Osteoblast (primary cell): ENCODE measurements at regions not wholly inside any gene's neighbourhood (a gene's known extent, or its start where the extent isn't known, plus 50 kb on each side); places are given as distances from the start of the nearest gene placed in this dataset.
"Not testable (repeated sequence)": the region's sequence is repeated elsewhere in the genome, so short reads cannot be mapped to it uniquely, and the experiment has no call there.

ENCODE experiments used
- DNase-seq: peaks from one replicate; pipeline ENCODE4 v3.0.0; 2011; ENCODE audit warnings: low spot score, mixed read lengths; ENCODE audit not compliant: insufficient read length; ENCODE audit errors: missing footprints
- H2AFZ ChIP-seq: 2 replicates; pipeline ENCODE4 v1.6.0; 2011; ENCODE audit warnings: mild to moderate bottlenecking, low read length
- H3K27ac ChIP-seq: 2 replicates; pipeline ENCODE4 v1.5.1; 2011; ENCODE audit warnings: mild to moderate bottlenecking, low read depth, low read length, moderate library complexity
- H3K27me3 ChIP-seq: 2 replicates; pipeline ENCODE4 v1.6.0; 2012; ENCODE audit warnings: mild to moderate bottlenecking, control low read depth, inconsistent platforms, low read length, moderate library complexity; ENCODE audit not compliant: insufficient read depth
- H3K36me3 ChIP-seq: 2 replicates; pipeline ENCODE4 v1.5.1; 2011; ENCODE audit warnings: mild to moderate bottlenecking, low read length, control low read depth, moderate library complexity; ENCODE audit not compliant: insufficient read depth
- H3K4me1 ChIP-seq: 2 replicates; pipeline ENCODE4 v1.5.1; 2011; ENCODE audit warnings: mild to moderate bottlenecking, low read length, control low read depth, moderate library complexity; ENCODE audit not compliant: insufficient read depth
- H3K4me2 ChIP-seq: 2 replicates; pipeline ENCODE4 v1.6.0; 2011; ENCODE audit warnings: mild to moderate bottlenecking, low read length; ENCODE audit not compliant: insufficient read depth
- H3K4me3 ChIP-seq: fragments of 200-600 bp; sonication (generic); 3 replicates; pipeline ENCODE4 v1.5.1; 2012; ENCODE audit warnings: mild to moderate bottlenecking, low read length, inconsistent platforms; ENCODE audit not compliant: insufficient read depth
- H3K79me2 ChIP-seq: 2 replicates; pipeline ENCODE4 v1.6.0; 2012; ENCODE audit warnings: mild to moderate bottlenecking, low read length, control low read depth, inconsistent platforms; ENCODE audit not compliant: insufficient read depth
- H3K9me3 ChIP-seq: 2 replicates; pipeline ENCODE4 v1.5.1; 2011; ENCODE audit warnings: low read depth, low read length, control low read depth
- H4K20me1 ChIP-seq: 2 replicates; pipeline ENCODE4 v1.6.0; 2012; ENCODE audit warnings: mild to moderate bottlenecking, low read length, control low read depth; ENCODE audit not compliant: insufficient read depth
- TF ChIP-seq, protein P1 (sequence below): IDR thresholded peaks from 2 replicates; pipeline ENCODE4 v1.5.1; 2011; ENCODE audit warnings: mild to moderate bottlenecking, low read depth, low read length, moderate library complexity; ENCODE audit errors: extremely low read depth

DNA sequence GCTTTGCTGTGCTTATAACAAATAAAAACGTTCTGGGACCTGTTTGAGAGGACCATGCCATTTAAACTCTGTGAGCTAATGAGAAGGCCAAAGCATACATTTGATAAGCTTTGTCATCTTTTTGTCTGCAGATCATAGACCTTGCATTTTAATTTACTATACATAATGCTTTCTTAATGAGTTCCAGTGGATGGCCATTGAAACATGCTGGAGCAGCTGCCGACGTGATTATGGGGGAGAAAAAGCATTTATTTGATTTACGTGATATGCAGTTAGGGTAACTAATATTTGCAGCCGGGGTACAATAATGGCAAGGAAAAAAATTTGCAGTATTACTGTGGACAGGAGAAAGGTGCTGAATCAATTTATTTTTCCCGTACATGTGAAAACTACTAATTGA lies 240.2 kb downstream of the FAT3 start:
- TF ChIP-seq, protein P1, sequence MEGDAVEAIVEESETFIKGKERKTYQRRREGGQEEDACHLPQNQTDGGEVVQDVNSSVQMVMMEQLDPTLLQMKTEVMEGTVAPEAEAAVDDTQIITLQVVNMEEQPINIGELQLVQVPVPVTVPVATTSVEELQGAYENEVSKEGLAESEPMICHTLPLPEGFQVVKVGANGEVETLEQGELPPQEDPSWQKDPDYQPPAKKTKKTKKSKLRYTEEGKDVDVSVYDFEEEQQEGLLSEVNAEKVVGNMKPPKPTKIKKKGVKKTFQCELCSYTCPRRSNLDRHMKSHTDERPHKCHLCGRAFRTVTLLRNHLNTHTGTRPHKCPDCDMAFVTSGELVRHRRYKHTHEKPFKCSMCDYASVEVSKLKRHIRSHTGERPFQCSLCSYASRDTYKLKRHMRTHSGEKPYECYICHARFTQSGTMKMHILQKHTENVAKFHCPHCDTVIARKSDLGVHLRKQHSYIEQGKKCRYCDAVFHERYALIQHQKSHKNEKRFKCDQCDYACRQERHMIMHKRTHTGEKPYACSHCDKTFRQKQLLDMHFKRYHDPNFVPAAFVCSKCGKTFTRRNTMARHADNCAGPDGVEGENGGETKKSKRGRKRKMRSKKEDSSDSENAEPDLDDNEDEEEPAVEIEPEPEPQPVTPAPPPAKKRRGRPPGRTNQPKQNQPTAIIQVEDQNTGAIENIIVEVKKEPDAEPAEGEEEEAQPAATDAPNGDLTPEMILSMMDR = no peak
- Histone ChIP-seq H3K4me2 (no peak overlapping the region), H2AFZ (no peak overlapping the region), H3K27ac (no peak overlapping the region), H4K20me1 (no peaks in the 10 kb centered on the region), H3K36me3 (no peaks in the 10 kb centered on the region), H3K79me2 (no peaks in the 10 kb centered on the region), H3K4me3 (no peak overlapping the region), H3K9me3 (no peaks in the 10 kb centered on the region), H3K4me1 (no peaks in the 10 kb centered on the region), H3K27me3 (no peaks in the 10 kb centered on the region)
- DNase-seq = no peak

DNA sequence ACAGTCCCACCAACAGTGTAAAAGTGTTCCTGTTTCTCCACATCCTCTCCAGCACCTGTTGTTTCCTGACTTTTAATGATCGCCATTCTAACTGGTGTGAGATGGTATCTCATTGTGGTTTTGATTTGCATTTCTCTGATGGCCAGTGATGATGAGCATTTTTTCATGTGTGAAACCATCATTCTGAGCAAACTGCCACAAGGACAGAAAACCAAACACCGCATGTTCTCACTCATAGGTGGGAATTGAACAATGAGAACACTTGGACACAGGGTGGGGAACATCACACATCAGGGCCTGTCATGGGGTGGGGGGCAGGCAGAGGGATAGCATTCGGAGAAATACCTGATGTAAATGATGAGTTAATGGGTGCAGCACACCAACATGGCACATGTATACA lies 240.8 kb downstream of the FAT3 start:
- H3K9me3 ChIP-seq, H3K27ac ChIP-seq, DNase-seq, H3K4me1 ChIP-seq, H3K27me3 ChIP-seq, H3K4me2 ChIP-seq, H2AFZ ChIP-seq, H3K79me2 ChIP-seq, H3K36me3 ChIP-seq, H4K20me1 ChIP-seq, H3K4me3 ChIP-seq: not testable (repeated sequence)

DNA sequence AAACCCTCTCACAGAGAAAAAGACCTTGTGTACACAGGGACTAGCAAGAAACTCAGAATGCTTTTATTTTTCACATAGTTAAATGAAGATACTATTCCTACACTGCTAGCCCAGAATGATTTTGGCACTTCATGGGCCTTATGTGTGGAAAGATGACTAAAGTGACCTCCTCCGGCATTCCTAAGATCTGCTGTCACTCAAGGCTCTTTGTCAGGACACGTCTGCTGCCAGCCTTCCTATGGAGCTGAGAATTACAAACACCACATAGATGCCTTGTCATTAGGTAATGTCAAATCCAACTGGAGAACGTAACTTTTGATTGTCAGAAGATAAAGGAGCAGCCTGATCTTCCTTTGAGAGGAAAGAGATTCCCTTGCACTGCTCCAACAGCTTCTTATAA lies 249.1 kb downstream of the FAT3 start:
- no peaks in the 10 kb centered on the region for H3K79me2 ChIP-seq
- no peaks in the 10 kb centered on the region for H4K20me1 ChIP-seq
- no peak overlapping the region for H3K27ac ChIP-seq
- H2AFZ ChIP-seq = no peak overlapping the region
- DNase-seq = no peak
- H3K27me3 ChIP-seq = no peaks in the 10 kb centered on the region
- H3K4me1 ChIP-seq = no peaks in the 10 kb centered on the region
- H3K9me3 ChIP-seq = no peaks in the 10 kb centered on the region
- H3K4me3 ChIP-seq = no peak overlapping the region
- H3K36me3 ChIP-seq = no peaks in the 10 kb centered on the region
- no peak overlapping the region for H3K4me2 ChIP-seq
- TF ChIP-seq, protein P1 = no peak

DNA sequence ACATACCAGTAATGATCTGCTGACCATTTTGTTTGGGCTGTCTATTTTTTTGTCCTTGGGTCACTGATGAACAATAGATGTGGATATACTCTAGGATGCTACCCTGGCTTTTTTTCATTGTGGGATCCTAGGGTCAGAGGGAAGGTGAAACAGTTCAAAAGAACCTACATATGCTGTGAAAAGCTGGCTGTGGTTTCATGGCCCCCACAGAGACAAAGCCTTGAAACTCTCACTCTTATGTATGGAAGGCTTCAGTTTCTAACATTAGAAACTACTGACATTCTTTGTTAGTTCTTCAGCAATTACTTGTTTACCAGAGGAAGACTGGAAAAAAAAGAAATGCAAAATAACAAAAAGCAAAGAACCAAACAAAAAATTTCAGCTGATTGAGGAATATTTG lies 250.7 kb downstream of the FAT3 start:
- Histone ChIP-seq H3K4me3 (no peak overlapping the region), H3K79me2 (no peaks in the 10 kb centered on the region), H3K27ac (no peak overlapping the region), H3K4me1 (no peaks in the 10 kb centered on the region), H3K27me3 (no peaks in the 10 kb centered on the region), H2AFZ (no peak overlapping the region), H3K36me3 (no peaks in the 10 kb centered on the region), H4K20me1 (no peaks in the 10 kb centered on the region), H3K9me3 (no peaks in the 10 kb centered on the region), H3K4me2 (no peak overlapping the region)
- TF ChIP-seq, protein P1 = no peak
- DNase-seq = no peak

DNA sequence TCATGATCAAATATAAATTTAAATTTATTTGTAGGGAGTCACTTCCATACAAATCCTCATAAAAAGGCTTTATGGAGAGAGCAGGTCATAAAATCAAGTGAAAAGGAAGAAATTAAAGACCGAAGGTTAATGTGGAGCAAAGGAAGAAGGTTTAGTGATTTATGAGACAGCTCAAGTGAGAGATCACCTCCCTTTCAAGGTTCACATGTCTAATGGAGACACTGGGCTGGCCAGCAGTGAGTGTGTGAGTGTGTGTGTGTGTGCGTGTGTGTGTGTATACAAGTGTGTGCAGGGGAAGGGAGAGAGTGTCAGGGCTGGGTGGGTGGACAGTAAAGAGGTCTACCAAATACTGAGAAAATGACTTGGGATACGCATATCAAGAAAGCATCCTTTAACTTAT lies 251.2 kb downstream of the FAT3 start:
- H3K4me1 ChIP-seq = no peaks in the 10 kb centered on the region
- no peaks in the 10 kb centered on the region for H3K36me3 ChIP-seq
- no peak overlapping the region for H3K27ac ChIP-seq
- no peak for DNase-seq
- H2AFZ ChIP-seq = no peak overlapping the region
- TF ChIP-seq, protein P1 = no peak
- H3K27me3 ChIP-seq = no peaks in the 10 kb centered on the region
- no peak overlapping the region for H3K4me2 ChIP-seq
- H4K20me1 ChIP-seq = no peaks in the 10 kb centered on the region
- no peaks in the 10 kb centered on the region for H3K79me2 ChIP-seq
- H3K9me3 ChIP-seq = no peaks in the 10 kb centered on the region
- H3K4me3 ChIP-seq = no peak overlapping the region
